ENCODE measurements at regions not wholly inside any gene's neighbourhood (a gene's known extent, or its start where the extent isn't known, plus 50 kb on each side); places are given as distances from the start of the nearest gene placed in this dataset.

DNA sequence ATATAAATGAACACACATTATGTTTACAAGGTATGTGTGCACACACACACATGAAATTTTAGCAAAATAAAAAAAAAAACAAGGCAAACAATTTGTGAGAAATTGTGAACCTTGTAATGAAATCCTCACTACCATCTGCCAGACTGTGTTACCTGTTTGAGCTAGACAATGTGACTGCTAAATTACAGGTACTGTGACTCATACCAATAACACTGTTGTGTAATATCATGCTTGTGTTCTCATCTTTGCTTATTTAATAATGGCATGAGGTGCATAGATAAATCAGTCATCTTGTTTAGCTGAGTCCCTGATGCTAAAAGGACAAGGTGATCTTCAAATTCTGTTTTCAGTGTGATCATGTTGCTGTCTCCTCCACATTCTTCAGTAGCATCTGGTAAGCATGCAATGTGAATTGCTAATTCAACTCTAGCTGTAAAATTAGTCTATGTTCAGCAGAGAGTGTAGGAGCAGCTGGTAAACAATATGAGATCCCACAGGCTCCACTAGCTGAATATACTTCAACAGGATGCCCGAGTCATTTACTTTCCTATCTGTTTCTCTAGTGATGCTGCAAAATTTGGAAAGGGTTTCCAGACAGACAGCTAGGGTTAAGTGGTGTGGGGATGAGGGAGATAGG is 966.3 kb upstream of the C9orf72 start:
- TF ChIP-seq SMARCB1 (IDR thresholded peaks at IDR 0.05; ENCODE audit: insufficient read length, low read depth) (no peak), SP2 (IDR thresholded peaks at IDR 0.05; ENCODE audit: extremely low read depth, low read depth, low read length, poor library complexity, severe bottlenecking) (no peak), RBM15 (IDR thresholded peaks at IDR 0.05; ENCODE audit: insufficient read depth, low read length) (no peak), U2AF2 (optimal IDR thresholded peaks at IDR 0.05; ENCODE audit: low read depth, low read length) (no peak), ZFP1 (CRISPR knock-in tag; IDR thresholded peaks at IDR 0.05) (no peak)
- TF ChIP-seq, protein P1, sequence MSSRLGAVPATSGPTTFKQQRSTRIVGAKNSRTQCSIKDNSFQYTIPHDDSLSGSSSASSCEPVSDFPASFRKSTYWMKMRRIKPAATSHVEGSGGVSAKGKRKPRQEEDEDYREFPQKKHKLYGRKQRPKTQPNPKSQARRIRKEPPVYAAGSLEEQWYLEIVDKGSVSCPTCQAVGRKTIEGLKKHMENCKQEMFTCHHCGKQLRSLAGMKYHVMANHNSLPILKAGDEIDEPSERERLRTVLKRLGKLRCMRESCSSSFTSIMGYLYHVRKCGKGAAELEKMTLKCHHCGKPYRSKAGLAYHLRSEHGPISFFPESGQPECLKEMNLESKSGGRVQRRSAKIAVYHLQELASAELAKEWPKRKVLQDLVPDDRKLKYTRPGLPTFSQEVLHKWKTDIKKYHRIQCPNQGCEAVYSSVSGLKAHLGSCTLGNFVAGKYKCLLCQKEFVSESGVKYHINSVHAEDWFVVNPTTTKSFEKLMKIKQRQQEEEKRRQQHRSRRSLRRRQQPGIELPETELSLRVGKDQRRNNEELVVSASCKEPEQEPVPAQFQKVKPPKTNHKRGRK (tag; IDR thresholded peaks at IDR 0.05) = no peak
- Histone ChIP-seq H2AFZ (ENCODE audit: low read depth, low read length) (no peak overlapping the region), H3K9me3 (replicated peaks; ENCODE audit: control insufficient read depth, insufficient read depth, low read depth, low read length) (no peaks in the 10 kb centered on the region), H3K27me3 (ENCODE audit: control insufficient read depth in 2 of 2, insufficient read depth in 2 of 2, low read length in 2 of 2) (no peaks in the 10 kb centered on the region), H3K4me1 (replicated peaks in 1 of 2; ENCODE audit: control insufficient read depth in 2 of 2, insufficient read depth in 2 of 2, low read length in 2 of 2) (no peaks in the 10 kb centered on the region), H3K4me3 (no peak overlapping the region), H3K36me3 (ENCODE audit: control insufficient read depth, insufficient read depth, low read length) (no peaks in the 10 kb centered on the region), H4K20me1 (replicated peaks; ENCODE audit: control insufficient read depth, insufficient read depth, low read length) (no peaks in the 10 kb centered on the region), H3K9me1 (ENCODE audit: control insufficient read depth, insufficient read depth, low read length) (no peaks in the 10 kb centered on the region), H3K4me2 (ENCODE audit: insufficient read depth, low read length) (no peak overlapping the region), H3K79me2 (ENCODE audit: control insufficient read depth, insufficient read depth, low read length) (no peaks in the 10 kb centered on the region), H3K9ac (ENCODE audit: insufficient read depth in 1 of 2, low read depth in 2 of 2, low read length in 2 of 2) (no peak overlapping the region), H3K27ac (ENCODE audit: extremely low read depth, low read depth, low read length) (no peak overlapping the region)
- ChIA-PET POLR2A (no interaction called here), CTCF (ENCODE audit: low intra/inter-chr PET ratio) (no interaction called here)
- ATAC-seq = no peak
- WGBS (ENCODE audit: insufficient coverage, low coverage, missing lambda C conversion rate) = no CpG with 5 or more reads among the region's 1 CpG
- DNase-seq (ENCODE audit: extremely low read depth in 1 of 4, low spot score in 3 of 4) = no peak
- in situ Hi-C loops (cut with MboI) = no loop called here
- no TSS peak for BruUV-seq (replicated peaks)
- no peak for FAIRE-seq
- intact Hi-C loops (cut with micrococcal nuclease) = no loop called here

Measured in K562 (cell line).